Pancreas (tissue), 10 donors: ENCODE measurements at regions not wholly inside any gene's neighbourhood (a gene's known extent, or its start where the extent isn't known, plus 50 kb on each side); places are given as distances from the start of the nearest gene placed in this dataset.

Experiments
- ATAC-seq, 4 donors: fragments of 200-7000 bp; cut with Tn5 transposase; one replicate each; pipeline versions ENCODE4 v1.8.0 to v1.9.1; 2020; ENCODE audit warnings: mild to moderate bottlenecking in 4 of 4, moderate library complexity in 4 of 4
- DNase-seq, 6 donors: peaks; one replicate each; pipeline ENCODE4 v3.0.0-alpha.2; 2020
- FAIRE-seq: peaks from 2 replicates; lab custom pipeline; 2012; peaks lifted over from hg19 to GRCh38; lab: Jason Lieb, UNC
- H3K27ac ChIP-seq, 4 donors: fragments of 200-600 bp; sonication (generic); 1 replicate in 3 of 4; 2 replicates in 1 of 4; pipeline versions ENCODE4 v1.5.0 to v1.8.0; 2020
- H3K27me3 ChIP-seq, 4 donors: fragments of 200-600 bp; one replicate each; pipeline ENCODE4 v1.8.0; 2021
- H3K36me3 ChIP-seq, 3 donors: fragments of 200-600 bp; sonication (generic) in 1 of 3; one replicate each; pipeline versions ENCODE4 v1.5.0 to v1.8.0; 2020 to 2021
- H3K4me1 ChIP-seq, 3 donors: fragments of 200-600 bp; one replicate each; pipeline ENCODE4 v1.8.0; 2021
- H3K4me3 ChIP-seq, 4 donors: fragments of 200-600 bp; sonication (generic) in 2 of 4; one replicate each; pipeline versions ENCODE4 v1.5.0 to v1.8.0; 2020 to 2021
- H3K9me3 ChIP-seq, 4 donors: fragments of 200-600 bp; one replicate each; pipeline ENCODE4 v1.8.0; 2021
- WGBS, 2 donors: extraction: QIAGEN DNeasy Blood & Tissue Kit; methylation state at CpG; one replicate each; pipeline ENCODE4 v1.1.7; 2013; 5-methylcytosine and 5-hydroxymethylcytosine counted together
- intact Hi-C, 3 donors: fragments of 100-400 bp; cut with DNase I; formaldehyde crosslinking; loops; one replicate each; pipeline versions ENCODE4 v1.11.1 to v1.14.2; 2022
- TF ChIP-seq, protein P1 (sequence below), 4 donors: fragments of 200-600 bp; sonication (generic) in 3 of 4; IDR thresholded peaks; one replicate each; pipeline versions ENCODE4 v1.5.0 to v1.8.0; 2021; ENCODE audit warnings: antibody characterized with exemption in 4 of 4
- donor health status: healthy with polysubstance abuse.
- donor health status: DM: no; HTN: no; CAD: no; lungs with moderate emphysema.
- donor health status: DM: no; HTN: no; CAD: no.
- donor health status: control.
- donor health status: control.
- donor health status: Bipolar disorder and iron deficiency.
- donor health status: DM: yes; HTN: yes; CAD: no.
- donor health status: DM: no; HTN: no; CAD: no.
- donor health status: DM: no; HTN: no; CAD: no.
- donor health status: DM: yes; HTN: yes; CAD: no.

DNA sequence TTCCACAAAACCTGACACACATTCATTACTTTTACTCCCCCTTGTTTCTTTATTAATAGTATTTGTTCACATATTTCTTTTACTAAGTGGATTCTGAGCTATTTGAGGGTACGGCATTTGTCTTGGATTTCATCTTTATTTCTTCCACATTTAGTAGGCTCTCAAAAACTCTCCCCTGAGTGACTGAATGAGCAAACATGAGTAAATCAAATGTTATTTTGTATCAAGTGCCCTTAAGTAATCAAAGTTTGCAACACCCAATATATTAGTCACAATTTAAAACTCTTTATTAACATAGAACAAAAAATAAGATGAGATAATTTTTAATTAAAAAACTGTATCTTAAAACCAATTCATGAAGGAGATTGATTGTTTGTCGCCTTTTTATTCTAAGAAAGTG is 1101.9 kb upstream of the TENM4 start:
- WGBS, 2 donors = 70 to 88% methylated on average over 2 of the region's 2 CpGs
- DNase-seq = no peak
- H3K27me3 ChIP-seq = no peaks in the 10 kb centered on the region
- TF ChIP-seq, protein P1, sequence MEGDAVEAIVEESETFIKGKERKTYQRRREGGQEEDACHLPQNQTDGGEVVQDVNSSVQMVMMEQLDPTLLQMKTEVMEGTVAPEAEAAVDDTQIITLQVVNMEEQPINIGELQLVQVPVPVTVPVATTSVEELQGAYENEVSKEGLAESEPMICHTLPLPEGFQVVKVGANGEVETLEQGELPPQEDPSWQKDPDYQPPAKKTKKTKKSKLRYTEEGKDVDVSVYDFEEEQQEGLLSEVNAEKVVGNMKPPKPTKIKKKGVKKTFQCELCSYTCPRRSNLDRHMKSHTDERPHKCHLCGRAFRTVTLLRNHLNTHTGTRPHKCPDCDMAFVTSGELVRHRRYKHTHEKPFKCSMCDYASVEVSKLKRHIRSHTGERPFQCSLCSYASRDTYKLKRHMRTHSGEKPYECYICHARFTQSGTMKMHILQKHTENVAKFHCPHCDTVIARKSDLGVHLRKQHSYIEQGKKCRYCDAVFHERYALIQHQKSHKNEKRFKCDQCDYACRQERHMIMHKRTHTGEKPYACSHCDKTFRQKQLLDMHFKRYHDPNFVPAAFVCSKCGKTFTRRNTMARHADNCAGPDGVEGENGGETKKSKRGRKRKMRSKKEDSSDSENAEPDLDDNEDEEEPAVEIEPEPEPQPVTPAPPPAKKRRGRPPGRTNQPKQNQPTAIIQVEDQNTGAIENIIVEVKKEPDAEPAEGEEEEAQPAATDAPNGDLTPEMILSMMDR (IDR thresholded peaks at IDR 0.05) = no peak
- H3K4me1 ChIP-seq = no peaks in the 10 kb centered on the region
- intact Hi-C loops = no loop called here
- no peaks in the 10 kb centered on the region for H3K36me3 ChIP-seq
- no peak overlapping the region for H3K4me3 ChIP-seq
- H3K27ac ChIP-seq = no peak overlapping the region
- no peak for ATAC-seq
- no peak for FAIRE-seq
- no peaks in the 10 kb centered on the region for H3K9me3 ChIP-seq

- Histone ChIP-seq H3K4me3 (no peak overlapping the region), H3K9me3 (no peaks in the 10 kb centered on the region), H3K36me3 (no peaks in the 10 kb centered on the region), H3K27ac (no peak overlapping the region), H3K4me1 (no peaks in the 10 kb centered on the region), H3K27me3 (no peaks in the 10 kb centered on the region)
- DNase-seq = no peak
- 69 to 81% methylated on average over 2 of the region's 2 CpGs for WGBS, 2 donors
- no peak for ATAC-seq
- no peak for FAIRE-seq
- TF ChIP-seq, protein P1 (IDR thresholded peaks at IDR 0.05) = no peak
- intact Hi-C loops = no loop called here
Observed at GRCh38 chr11:80538040-80538439, 1097.2 kb upstream of the TENM4 start.

- Histone ChIP-seq H3K36me3 (no peaks in the 10 kb centered on the region), H3K4me3 (no peak overlapping the region), H3K9me3 (no peaks in the 10 kb centered on the region), H3K4me1 (no peaks in the 10 kb centered on the region), H3K27ac (no peak overlapping the region), H3K27me3 (no peaks in the 10 kb centered on the region)
- FAIRE-seq (no peak), ATAC-seq (no peak), DNase-seq (no peak)
- WGBS, 2 donors = 49 to 70% methylated on average over 1 of the region's 1 CpG
- intact Hi-C loops = no loop called here
- TF ChIP-seq, protein P1 (IDR thresholded peaks at IDR 0.05) = no peak
Observed at GRCh38 chr11:80533463-80533862, 1092.6 kb upstream of the TENM4 start.

DNA sequence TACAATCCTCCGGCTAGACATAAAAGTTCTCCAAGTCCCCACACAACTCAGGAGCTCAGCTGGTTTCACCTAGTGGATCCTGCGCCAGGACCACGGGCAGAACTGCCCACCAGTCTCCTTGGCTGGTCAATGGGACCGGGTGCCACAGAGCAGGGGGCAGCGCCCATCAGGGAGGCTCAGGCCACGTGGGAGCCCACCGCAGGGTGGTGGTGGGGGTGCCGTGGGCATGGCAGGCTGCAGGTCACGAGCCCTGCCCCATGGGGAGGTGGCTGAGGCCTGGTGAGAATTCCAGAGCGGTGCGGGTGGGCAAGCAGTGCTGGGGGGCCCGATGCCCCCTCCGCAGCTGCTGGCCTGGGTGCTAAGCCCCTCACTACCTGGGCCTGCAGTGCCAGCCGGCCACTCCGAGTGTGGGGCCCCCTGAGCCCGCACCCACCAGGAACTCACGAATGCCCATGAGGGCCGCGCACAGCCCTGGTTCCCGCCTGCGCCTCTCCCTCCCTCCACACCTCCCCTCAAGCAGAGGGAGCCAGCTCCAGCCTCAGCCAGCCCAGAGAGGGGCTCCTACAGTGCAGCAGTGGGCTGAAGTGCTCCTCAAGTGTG is 1091.9 kb upstream of the TENM4 start:
- TF ChIP-seq, protein P1 (IDR thresholded peaks at IDR 0.05) = no peak

DNA sequence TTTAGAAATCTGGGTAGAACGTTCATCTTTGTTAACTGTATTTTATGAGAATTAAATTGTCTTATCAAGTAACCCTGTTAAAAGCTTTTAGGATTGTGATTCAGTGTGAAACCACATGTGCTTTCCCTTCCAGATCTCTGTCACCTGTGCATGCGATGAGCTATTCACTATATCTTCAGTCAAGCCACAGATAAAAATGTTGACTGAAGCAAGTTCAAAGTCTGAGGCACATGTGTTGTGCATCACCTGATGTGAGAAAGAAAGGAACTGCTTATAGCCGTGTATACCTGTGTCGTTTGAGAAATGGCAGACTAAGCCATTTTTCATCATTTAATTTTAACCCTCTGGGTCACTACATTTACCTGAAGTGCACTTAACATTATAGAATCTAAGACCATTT is 1088.9 kb upstream of the TENM4 start:
- H3K36me3 ChIP-seq = no peaks in the 10 kb centered on the region
- FAIRE-seq = no peak
- H3K4me3 ChIP-seq = no peak overlapping the region
- ATAC-seq = no peak
- no peak overlapping the region for H3K27ac ChIP-seq
- H3K9me3 ChIP-seq = no peaks in the 10 kb centered on the region
- no peaks in the 10 kb centered on the region for H3K4me1 ChIP-seq
- no peaks in the 10 kb centered on the region for H3K27me3 ChIP-seq
- TF ChIP-seq, protein P1 (IDR thresholded peaks at IDR 0.05) = no peak
- intact Hi-C loops = no loop called here
- no peak for DNase-seq
- WGBS, 2 donors = 19 to 29% methylated on average over 4 of the region's 4 CpGs

More for the DNA sequence above, 1091.9 kb upstream of the TENM4 start:
- Histone ChIP-seq H3K27me3 (no peaks in the 10 kb centered on the region), H3K36me3 (no peaks in the 10 kb centered on the region), H3K27ac (no peak overlapping the region), H3K4me1 (no peaks in the 10 kb centered on the region), H3K4me3 (no peak overlapping the region), H3K9me3 (no peaks in the 10 kb centered on the region)
- ATAC-seq (no peak), FAIRE-seq (no peak), DNase-seq (peak in 1 of 6 donors; percentile 48)
- 87 to 95% methylated on average over 21 of the region's 21 CpGs for WGBS, 2 donors
- intact Hi-C loops = no loop called here
